ENCODE measurements at regions not wholly inside any gene's neighbourhood (a gene's known extent, or its start where the extent isn't known, plus 50 kb on each side); places are given as distances from the start of the nearest gene placed in this dataset.

GRCh38 chrX:40504801-40505605, 75.8 kb upstream of the ATP6AP2 start:
- Histone ChIP-seq H3K27me3 (no peaks in the 10 kb centered on the region), H3K4me3 (no peak overlapping the region), H3K9me3 (no peaks in the 10 kb centered on the region), H3K27ac (no peak overlapping the region), H3K36me3 (no peaks in the 10 kb centered on the region), H3K4me1 (no peaks in the 10 kb centered on the region)
- 57% methylated on average over 5 of the region's 5 CpGs; no CpG with 5 or more reads in 1 of the 2 donors for WGBS, 2 donors (ENCODE audit: low coverage in 1 of 2)
- no peak for DNase-seq
- TF ChIP-seq POLR2AphosphoS5 (IDR thresholded peaks at IDR 0.05), result no peak
- TF ChIP-seq, protein P1, sequence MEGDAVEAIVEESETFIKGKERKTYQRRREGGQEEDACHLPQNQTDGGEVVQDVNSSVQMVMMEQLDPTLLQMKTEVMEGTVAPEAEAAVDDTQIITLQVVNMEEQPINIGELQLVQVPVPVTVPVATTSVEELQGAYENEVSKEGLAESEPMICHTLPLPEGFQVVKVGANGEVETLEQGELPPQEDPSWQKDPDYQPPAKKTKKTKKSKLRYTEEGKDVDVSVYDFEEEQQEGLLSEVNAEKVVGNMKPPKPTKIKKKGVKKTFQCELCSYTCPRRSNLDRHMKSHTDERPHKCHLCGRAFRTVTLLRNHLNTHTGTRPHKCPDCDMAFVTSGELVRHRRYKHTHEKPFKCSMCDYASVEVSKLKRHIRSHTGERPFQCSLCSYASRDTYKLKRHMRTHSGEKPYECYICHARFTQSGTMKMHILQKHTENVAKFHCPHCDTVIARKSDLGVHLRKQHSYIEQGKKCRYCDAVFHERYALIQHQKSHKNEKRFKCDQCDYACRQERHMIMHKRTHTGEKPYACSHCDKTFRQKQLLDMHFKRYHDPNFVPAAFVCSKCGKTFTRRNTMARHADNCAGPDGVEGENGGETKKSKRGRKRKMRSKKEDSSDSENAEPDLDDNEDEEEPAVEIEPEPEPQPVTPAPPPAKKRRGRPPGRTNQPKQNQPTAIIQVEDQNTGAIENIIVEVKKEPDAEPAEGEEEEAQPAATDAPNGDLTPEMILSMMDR (IDR thresholded peaks at IDR 0.05), result no peak
- no peak for TF ChIP-seq EP300 (IDR thresholded peaks at IDR 0.05; ENCODE audit: low read depth)
- no peak for TF ChIP-seq POLR2A (IDR thresholded peaks at IDR 0.05)
- intact Hi-C loops (cut with DNase I; ENCODE audit: low total_unique reads), result no loop called here
- in situ Hi-C loops (cut with MboI; ENCODE audit: low pct_ligation_motif_present in 1 of 4, low pct_unique_long_range_greater_than_20kb in 1 of 4, low sequenced_read_pairs in 3 of 4), result no loop called here

- intact Hi-C loops (cut with DNase I; ENCODE audit: low total_unique reads), result no loop called here
- Histone ChIP-seq H3K27ac (no peak overlapping the region), H3K36me3 (no peaks in the 10 kb centered on the region), H3K4me1 (no peaks in the 10 kb centered on the region), H3K9me3 (no peaks in the 10 kb centered on the region), H3K27me3 (no peaks in the 10 kb centered on the region), H3K4me3 (no peak overlapping the region)
- in situ Hi-C loops (cut with MboI; ENCODE audit: low pct_ligation_motif_present in 1 of 4, low pct_unique_long_range_greater_than_20kb in 1 of 4, low sequenced_read_pairs in 3 of 4), result no loop called here
- no peak for DNase-seq
- WGBS, 2 donors (ENCODE audit: low coverage in 1 of 2), result 92% methylated on average over 3 of the region's 3 CpGs; no CpG with 5 or more reads in 1 of the 2 donors
- TF ChIP-seq POLR2AphosphoS5 (IDR thresholded peaks at IDR 0.05), result no peak
These were observed 77.7 kb upstream of the ATP6AP2 start for GRCh38 chrX:40503094-40503493.

DNA sequence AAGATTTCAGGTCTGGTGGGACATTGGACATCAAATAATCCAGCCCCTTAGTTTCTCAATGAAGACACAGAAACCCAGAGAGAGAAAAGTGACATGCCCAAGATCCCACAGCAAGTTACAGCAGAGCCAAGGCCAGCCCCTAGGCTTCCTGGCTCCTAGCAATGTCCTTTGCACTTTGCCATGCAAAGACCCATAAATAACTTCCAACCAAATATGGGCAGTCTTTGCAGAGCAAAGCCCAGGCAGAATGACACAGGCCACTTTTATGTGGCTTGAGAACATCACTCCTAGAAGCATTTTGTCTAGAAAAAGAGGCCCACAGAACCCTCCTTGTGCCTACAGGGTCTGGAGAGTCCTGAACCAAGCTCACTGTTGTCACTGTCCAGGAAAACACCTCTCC, 78.1 kb upstream of the ATP6AP2 start:
- no peak overlapping the region for H3K4me3 ChIP-seq
- H3K27ac ChIP-seq, result no peak overlapping the region
- in situ Hi-C loops (cut with MboI; ENCODE audit: low pct_ligation_motif_present in 1 of 4, low pct_unique_long_range_greater_than_20kb in 1 of 4, low sequenced_read_pairs in 3 of 4) (no loop called here), intact Hi-C loops (cut with DNase I; ENCODE audit: low total_unique reads) (no loop called here)
- H3K27me3 ChIP-seq, result no peaks in the 10 kb centered on the region
- H3K9me3 ChIP-seq, result no peaks in the 10 kb centered on the region
- H3K4me1 ChIP-seq, result no peaks in the 10 kb centered on the region
- no peak for TF ChIP-seq POLR2A (IDR thresholded peaks at IDR 0.05)
- TF ChIP-seq, protein P1 (IDR thresholded peaks at IDR 0.05), result no peak
- TF ChIP-seq EP300 (IDR thresholded peaks at IDR 0.05; ENCODE audit: low read depth), result no peak
- no peak for TF ChIP-seq POLR2AphosphoS5 (IDR thresholded peaks at IDR 0.05)
- H3K36me3 ChIP-seq, result no peaks in the 10 kb centered on the region
- no peak for DNase-seq

- in situ Hi-C loops (cut with MboI; ENCODE audit: low pct_ligation_motif_present in 1 of 4, low pct_unique_long_range_greater_than_20kb in 1 of 4, low sequenced_read_pairs in 3 of 4) (no loop called here), intact Hi-C loops (cut with DNase I; ENCODE audit: low total_unique reads) (no loop called here)
- H3K27ac ChIP-seq, result no peak overlapping the region
- H3K4me3 ChIP-seq, result no peak overlapping the region
- DNase-seq, result no peak
- TF ChIP-seq POLR2AphosphoS5 (IDR thresholded peaks at IDR 0.05) (no peak), POLR2A (IDR thresholded peaks at IDR 0.05) (no peak), EP300 (IDR thresholded peaks at IDR 0.05; ENCODE audit: low read depth) (no peak)
- TF ChIP-seq, protein P1 (IDR thresholded peaks at IDR 0.05), result no peak
- no peaks in the 10 kb centered on the region for H3K36me3 ChIP-seq
- WGBS, 2 donors (ENCODE audit: low coverage in 1 of 2), result 0 to 84% methylated on average over 1 to 11 of the region's 11 CpGs
- H3K27me3 ChIP-seq, result no peaks in the 10 kb centered on the region
- H3K9me3 ChIP-seq, result no peaks in the 10 kb centered on the region
- H3K4me1 ChIP-seq, result no peaks in the 10 kb centered on the region
These were observed 79.5 kb upstream of the ATP6AP2 start for GRCh38 chrX:40501164-40501855.

All from transverse colon (tissue), 4 donors.